Inflammatory macrophage treated with lipopolysaccharide for 4 hours (primary cell): ENCODE measurements at regions not wholly inside any gene's neighbourhood (a gene's known extent, or its start where the extent isn't known, plus 50 kb on each side); places are given as distances from the start of the nearest gene placed in this dataset.

Experiments used
- DNase-seq: peaks from one replicate; pipeline ENCODE4 v3.0.0-alpha.2; 2020

GRCh38 chr11:93248602-93249001 is 50.8 kb upstream of the SLC36A4 start:
- no peak for DNase-seq

- DNase-seq, result no peak
Measured at GRCh38 chr11:93249459-93250220, 51.8 kb upstream of the SLC36A4 start.

DNA sequence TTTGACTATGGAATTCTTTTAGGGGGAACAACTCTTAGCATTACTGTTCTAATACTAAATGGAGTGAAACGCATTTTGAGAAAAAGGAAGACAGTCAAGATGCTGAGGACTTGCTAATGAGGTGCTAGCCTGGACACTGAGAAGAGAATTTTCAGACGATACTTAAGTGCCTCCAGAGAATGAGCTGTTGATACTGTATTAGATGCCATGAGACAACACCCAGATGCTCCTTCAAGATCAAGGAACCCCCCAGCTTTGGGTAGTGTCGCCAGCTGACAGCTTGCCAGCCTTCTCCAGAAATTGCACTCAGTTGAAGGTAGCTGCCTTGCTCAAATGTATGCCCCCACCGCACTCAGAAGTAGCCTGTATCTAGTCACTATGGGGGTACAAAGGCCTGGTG is 52.5 kb upstream of the SLC36A4 start:
- no peak for DNase-seq

DNA sequence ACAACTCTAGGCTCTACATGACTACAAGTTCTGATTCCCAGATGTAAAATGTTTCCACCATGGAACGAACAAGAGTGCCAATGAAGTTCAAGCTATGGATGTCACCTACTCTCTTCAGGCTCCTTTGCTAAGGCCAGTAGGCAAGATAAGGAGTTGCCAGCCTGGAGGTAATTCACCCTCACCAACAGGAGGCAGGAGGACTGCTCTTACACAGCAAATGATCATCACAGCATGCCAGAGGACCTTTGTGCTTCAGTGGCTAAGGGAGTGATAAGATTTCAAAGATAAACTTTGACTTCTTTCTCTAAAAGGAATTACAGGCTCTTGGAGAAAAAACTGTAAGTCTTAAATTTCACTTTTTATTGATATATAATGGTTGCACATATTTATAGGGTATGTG is 54.1 kb upstream of the SLC36A4 start:
- DNase-seq, result no peak

DNA sequence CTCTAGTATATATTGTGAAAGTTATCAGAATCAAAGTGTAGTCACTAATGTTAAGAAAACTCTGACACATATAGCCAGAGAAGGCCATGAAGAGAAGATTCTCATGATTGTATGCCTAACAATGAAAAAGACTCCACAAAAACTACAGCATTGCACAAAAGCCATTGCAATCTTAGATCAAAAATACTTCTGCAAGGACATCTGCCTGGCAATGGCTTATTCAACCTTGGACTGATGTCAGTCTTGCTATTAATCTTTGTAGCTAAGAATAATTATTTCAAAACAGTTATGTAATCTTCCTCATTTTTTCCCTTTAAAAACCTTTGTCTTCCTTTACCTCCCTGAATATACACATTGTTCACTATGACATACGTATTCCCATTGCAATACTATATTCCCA is 55.3 kb upstream of the SLC36A4 start:
- peak; percentile 1 for DNase-seq

GRCh38 chr11:93256623-93257022 is 58.8 kb upstream of the SLC36A4 start:
- DNase-seq, result no peak

- DNase-seq, result no peak
Measured at GRCh38 chr11:93267383-93267782, 63.2 kb upstream of the DEUP1 start.

DNA sequence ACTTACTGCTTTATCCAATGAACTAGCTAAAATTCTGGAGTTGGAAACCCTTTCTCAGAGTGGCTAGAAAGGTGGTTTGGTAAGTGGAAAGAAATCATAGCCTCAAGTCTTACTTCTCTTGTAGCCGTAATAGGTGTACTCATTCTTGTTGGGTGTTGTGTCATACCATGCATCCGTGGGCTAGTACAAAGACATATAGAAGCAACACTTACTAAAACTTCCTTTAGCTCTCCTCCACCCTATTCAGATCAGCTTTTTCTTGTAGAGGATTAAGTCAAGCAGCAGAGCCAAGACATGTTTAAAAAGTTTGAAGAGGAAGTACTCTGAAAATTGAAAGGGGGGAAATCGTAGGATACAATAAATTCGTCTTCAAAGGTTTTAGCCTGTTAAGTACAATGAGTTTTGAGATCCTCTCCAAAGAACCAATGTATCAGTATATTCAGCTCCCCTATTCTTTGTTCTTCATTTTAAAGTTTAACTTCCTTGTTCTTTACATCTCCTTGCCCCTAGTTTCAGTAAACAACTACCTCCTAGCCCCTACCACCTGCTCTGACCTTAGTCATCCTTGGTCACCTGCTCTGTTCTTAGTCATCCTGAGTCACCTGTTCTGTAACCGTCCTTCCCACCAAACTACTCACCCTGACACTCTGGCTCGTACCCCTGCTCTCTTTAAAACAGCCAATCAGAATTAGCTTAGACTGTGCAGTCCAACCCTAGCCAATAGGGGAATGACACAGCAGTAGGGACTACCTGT is 62.1 kb upstream of the DEUP1 start:
- DNase-seq, result no peak

DNA sequence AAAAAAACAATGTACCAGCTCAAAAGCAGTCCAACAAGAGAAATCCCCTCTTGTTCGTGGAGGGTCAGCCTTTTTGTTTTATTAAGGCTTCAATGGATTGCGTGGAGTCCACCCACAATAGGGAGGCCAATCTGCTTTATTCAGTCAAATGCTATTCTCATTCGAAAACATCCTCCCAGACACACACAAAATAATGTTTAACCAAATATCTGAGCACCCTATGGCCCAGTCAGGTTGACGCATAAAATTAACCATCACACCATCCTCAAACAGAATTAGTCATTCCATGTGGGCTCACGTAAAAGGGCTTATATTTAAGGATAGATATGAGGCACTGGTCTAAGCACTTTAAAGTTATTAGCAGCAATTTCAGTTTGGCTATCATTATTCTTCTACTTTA is 58.9 kb upstream of the DEUP1 start:
- DNase-seq, result no peak

DNA sequence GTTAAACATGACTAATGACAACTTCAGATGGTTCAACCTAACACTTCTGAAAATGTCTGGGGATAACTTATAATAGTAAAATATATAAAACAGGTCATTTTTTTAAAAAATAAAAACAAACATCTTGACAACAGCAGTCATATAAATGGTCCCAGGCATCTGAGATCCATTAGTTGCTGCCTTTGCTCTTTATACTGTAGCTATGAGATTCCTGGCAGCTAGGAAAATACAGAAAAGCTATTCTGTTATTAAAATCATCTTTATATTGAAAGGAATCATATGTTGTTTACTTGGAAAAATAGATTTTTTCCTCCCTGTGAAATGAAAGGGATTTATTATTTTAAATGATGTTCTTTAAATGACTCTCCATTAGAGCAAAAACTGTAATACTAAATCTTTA is 55.7 kb upstream of the DEUP1 start:
- no peak for DNase-seq

DNA sequence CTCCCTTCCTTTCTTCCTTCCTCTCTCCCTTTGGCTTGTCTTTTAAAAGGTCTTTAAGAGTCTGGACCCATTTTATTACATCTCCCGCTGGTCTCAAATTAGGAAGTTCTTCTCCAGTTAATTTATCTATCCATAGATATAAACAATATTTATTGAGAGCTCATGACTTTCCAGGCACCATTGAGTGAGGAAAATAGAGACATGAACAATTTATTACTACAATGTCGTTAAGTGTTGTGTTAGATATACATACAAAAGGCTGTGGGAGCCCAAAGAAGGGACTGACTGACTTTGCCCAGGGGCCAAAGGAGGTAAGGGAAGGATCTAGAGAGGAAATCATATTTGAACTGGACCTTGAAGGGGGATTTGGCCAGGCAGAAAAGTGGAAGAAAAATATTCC is 51.6 kb upstream of the DEUP1 start:
- DNase-seq, result no peak

DNA sequence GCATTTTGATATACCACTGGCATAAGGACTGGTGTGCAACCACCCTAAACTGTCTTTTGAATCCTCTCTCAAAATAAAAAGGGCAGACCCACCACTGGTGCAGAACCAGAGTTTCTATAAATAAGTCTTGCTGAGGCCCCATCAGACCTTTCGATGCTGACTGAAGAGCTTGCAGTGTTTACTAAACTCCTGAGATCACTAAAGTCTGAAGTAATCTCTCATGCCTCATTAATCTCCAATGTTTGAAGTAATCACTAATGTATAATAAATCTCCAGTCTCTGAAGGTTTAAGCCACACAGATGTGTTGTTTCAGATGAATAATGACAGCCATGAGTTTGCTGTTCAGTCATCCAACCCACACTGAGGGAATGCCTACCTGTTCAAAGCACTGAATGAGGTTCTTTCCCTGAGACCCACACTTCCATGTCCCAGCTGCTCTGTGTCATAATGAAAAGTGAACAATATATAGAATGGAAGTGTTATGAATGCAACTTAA is 50.6 kb upstream of the DEUP1 start:
- no peak for DNase-seq
